Liver (tissue), 8 donors: ENCODE measurements at regions not wholly inside any gene's neighbourhood (a gene's known extent, or its start where the extent isn't known, plus 50 kb on each side); places are given as distances from the start of the nearest gene placed in this dataset.

ENCODE experiments used
- DNase-seq: peaks from one replicate; pipeline ENCODE4 v3.0.0-alpha.2; 2017; ENCODE audit warnings: low spot score
- H3K27ac ChIP-seq, 2 donors: one replicate each; pipeline ENCODE4 v1.7.0; 2013; ENCODE audit warnings: inconsistent platforms in 2 of 2, low read length in 2 of 2, control low read depth in 1 of 2, low read depth in 1 of 2, mild to moderate bottlenecking in 1 of 2
- H3K27me3 ChIP-seq, 4 donors: one replicate each; pipeline versions ENCODE4 v1.6.1 to v1.7.0; 2013; ENCODE audit warnings: low read length in 3 of 4, inconsistent platforms in 1 of 4, mild to moderate bottlenecking in 1 of 4, moderate library complexity in 1 of 4; ENCODE audit not compliant: control insufficient read depth in 4 of 4, insufficient read depth in 4 of 4
- H3K36me3 ChIP-seq, 4 donors: one replicate each; pipeline versions ENCODE4 v1.6.1 to v1.7.0; 2013; ENCODE audit warnings: low read length in 3 of 4, mild to moderate bottlenecking in 3 of 4, low read depth in 1 of 4, moderate library complexity in 1 of 4; ENCODE audit not compliant: control insufficient read depth in 4 of 4, insufficient read depth in 3 of 4
- H3K4me1 ChIP-seq, 4 donors: one replicate each; pipeline versions ENCODE4 v1.6.1 to v1.7.0; 2013; ENCODE audit warnings: low read length in 3 of 4, mild to moderate bottlenecking in 3 of 4, moderate library complexity in 1 of 4; ENCODE audit not compliant: control insufficient read depth in 4 of 4, insufficient read depth in 4 of 4
- H3K4me3 ChIP-seq, 3 donors: one replicate each; pipeline versions ENCODE4 v1.6.1 to v1.7.0; 2013; ENCODE audit warnings: low read length in 3 of 3, control low read depth in 1 of 3, low read depth in 1 of 3, mild to moderate bottlenecking in 1 of 3
- H3K9ac ChIP-seq, 2 donors: one replicate each; pipeline ENCODE4 v1.7.0; 2013; ENCODE audit warnings: low read length in 2 of 2, mild to moderate bottlenecking in 2 of 2, moderate library complexity in 2 of 2, control low read depth in 1 of 2, low read depth in 1 of 2
- H3K9me3 ChIP-seq, 4 donors: one replicate each; pipeline versions ENCODE4 v1.6.1 to v1.7.0; 2013; ENCODE audit warnings: low read length in 3 of 4; ENCODE audit not compliant: control insufficient read depth in 4 of 4
- EGR1 ChIP-seq, 2 donors: IDR thresholded peaks; 2 replicates each; pipeline ENCODE4 v1.6.1; 2016 to 2018; ENCODE audit warnings: antibody characterized with exemption in 2 of 2, low read depth in 2 of 2
- FOXA2 ChIP-seq: IDR thresholded peaks from 2 replicates; pipeline ENCODE4 v1.6.1; 2016; ENCODE audit warnings: antibody characterized with exemption
- GABPA ChIP-seq, 2 donors: IDR thresholded peaks in 1 of 2; conservative IDR thresholded peaks in 1 of 2; 2 replicates each; pipeline ENCODE4 v1.6.1; 2016; ENCODE audit warnings: antibody characterized with exemption in 2 of 2, mild to moderate bottlenecking in 1 of 2, moderate library complexity in 1 of 2
- HNF4A ChIP-seq, 2 donors: conservative IDR thresholded peaks; 2 replicates each; pipeline ENCODE4 v1.6.1; 2016; ENCODE audit warnings: antibody characterized with exemption in 2 of 2, mild to moderate bottlenecking in 2 of 2
- HNF4G ChIP-seq: IDR thresholded peaks from 2 replicates; pipeline ENCODE4 v1.6.1; 2016; ENCODE audit warnings: antibody characterized with exemption
- JUND ChIP-seq, 2 donors: IDR thresholded peaks; 2 replicates each; pipeline ENCODE4 v1.6.1; 2016; ENCODE audit warnings: antibody characterized with exemption in 2 of 2
- NR2F2 ChIP-seq: IDR thresholded peaks from 2 replicates; pipeline ENCODE4 v1.6.1; 2016; ENCODE audit warnings: antibody characterized with exemption
- RAD21 ChIP-seq, 2 donors: IDR thresholded peaks; 2 replicates each; pipeline ENCODE4 v1.6.1; 2016; ENCODE audit warnings: antibody characterized with exemption in 2 of 2, mild to moderate bottlenecking in 2 of 2
- RXRA ChIP-seq, 2 donors: IDR thresholded peaks; 2 replicates each; pipeline ENCODE4 v1.6.1; 2017 to 2018; ENCODE audit warnings: antibody characterized with exemption in 2 of 2, mild to moderate bottlenecking in 1 of 2
- SP1 ChIP-seq: IDR thresholded peaks from 2 replicates; pipeline ENCODE4 v1.6.1; 2018; ENCODE audit warnings: antibody characterized with exemption, mild to moderate bottlenecking
- TAF1 ChIP-seq: conservative IDR thresholded peaks from 2 replicates; pipeline ENCODE4 v1.6.1; 2016; ENCODE audit warnings: antibody characterized with exemption, mild to moderate bottlenecking
- YY1 ChIP-seq: IDR thresholded peaks from 2 replicates; pipeline ENCODE4 v1.6.1; 2016; ENCODE audit warnings: antibody characterized with exemption, mild to moderate bottlenecking
- WGBS: extraction: QIAGEN DNeasy Blood & Tissue Kit; methylation state at CpG from one replicate; pipeline ENCODE4 v1.1.7; 2013; 5-methylcytosine and 5-hydroxymethylcytosine counted together
- TF ChIP-seq, protein P1 (sequence below): fragments of 150-350 bp; IDR thresholded peaks from 2 replicates; pipeline ENCODE4 v1.5.1; 2017; ENCODE audit warnings: improper control_type of control experiment, low read depth, low read length; ENCODE audit not compliant: missing input control
- TF ChIP-seq, protein P2 (sequence below): IDR thresholded peaks from 2 replicates; pipeline ENCODE4 v1.6.1; 2016; ENCODE audit warnings: antibody characterized with exemption
- TF ChIP-seq, protein P3 (sequence below): IDR thresholded peaks from 2 replicates; pipeline ENCODE4 v1.6.1; 2016; ENCODE audit warnings: antibody characterized with exemption
- TF ChIP-seq, protein P4 (sequence below): IDR thresholded peaks from 2 replicates; pipeline ENCODE4 v1.6.1; 2016; ENCODE audit warnings: antibody characterized with exemption, mild to moderate bottlenecking
- donor health status: healthy.
- donor health status: healthy.
- donor health status: healthy.
- donor health status: healthy.
- donor health status: healthy.

DNA sequence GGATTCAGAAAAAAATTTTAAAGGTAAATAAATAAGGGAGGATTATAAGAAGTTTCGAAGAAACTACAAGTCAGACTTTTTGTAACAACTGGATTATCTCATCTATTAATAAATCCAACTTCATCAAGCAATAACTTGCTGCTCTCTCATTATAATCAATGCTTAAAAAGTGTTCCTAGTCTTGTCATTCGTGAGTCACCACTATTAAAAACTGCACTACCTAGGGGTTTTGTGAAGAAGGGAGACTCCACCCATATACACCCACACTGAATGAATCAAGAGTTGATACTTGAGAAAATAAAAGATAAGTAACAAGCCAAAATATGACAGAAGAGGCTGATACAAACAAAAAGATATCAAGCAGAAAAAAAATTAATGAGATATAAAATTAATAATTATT, 360.5 kb downstream of the ZNF674 start:
- H3K4me3 ChIP-seq: no peak overlapping the region
- H3K9ac ChIP-seq: no peak overlapping the region
- H3K9me3 ChIP-seq: no peaks in the 10 kb centered on the region
- TF ChIP-seq FOXA2 (no peak), HNF4G (no peak), HNF4A (conservative IDR thresholded peaks at IDR 0.05) (no peak), JUND (IDR thresholded peaks at IDR 0.05) (no peak), YY1 (no peak)
- TF ChIP-seq, protein P1, sequence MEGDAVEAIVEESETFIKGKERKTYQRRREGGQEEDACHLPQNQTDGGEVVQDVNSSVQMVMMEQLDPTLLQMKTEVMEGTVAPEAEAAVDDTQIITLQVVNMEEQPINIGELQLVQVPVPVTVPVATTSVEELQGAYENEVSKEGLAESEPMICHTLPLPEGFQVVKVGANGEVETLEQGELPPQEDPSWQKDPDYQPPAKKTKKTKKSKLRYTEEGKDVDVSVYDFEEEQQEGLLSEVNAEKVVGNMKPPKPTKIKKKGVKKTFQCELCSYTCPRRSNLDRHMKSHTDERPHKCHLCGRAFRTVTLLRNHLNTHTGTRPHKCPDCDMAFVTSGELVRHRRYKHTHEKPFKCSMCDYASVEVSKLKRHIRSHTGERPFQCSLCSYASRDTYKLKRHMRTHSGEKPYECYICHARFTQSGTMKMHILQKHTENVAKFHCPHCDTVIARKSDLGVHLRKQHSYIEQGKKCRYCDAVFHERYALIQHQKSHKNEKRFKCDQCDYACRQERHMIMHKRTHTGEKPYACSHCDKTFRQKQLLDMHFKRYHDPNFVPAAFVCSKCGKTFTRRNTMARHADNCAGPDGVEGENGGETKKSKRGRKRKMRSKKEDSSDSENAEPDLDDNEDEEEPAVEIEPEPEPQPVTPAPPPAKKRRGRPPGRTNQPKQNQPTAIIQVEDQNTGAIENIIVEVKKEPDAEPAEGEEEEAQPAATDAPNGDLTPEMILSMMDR: no peak
- TF ChIP-seq, protein P2, sequence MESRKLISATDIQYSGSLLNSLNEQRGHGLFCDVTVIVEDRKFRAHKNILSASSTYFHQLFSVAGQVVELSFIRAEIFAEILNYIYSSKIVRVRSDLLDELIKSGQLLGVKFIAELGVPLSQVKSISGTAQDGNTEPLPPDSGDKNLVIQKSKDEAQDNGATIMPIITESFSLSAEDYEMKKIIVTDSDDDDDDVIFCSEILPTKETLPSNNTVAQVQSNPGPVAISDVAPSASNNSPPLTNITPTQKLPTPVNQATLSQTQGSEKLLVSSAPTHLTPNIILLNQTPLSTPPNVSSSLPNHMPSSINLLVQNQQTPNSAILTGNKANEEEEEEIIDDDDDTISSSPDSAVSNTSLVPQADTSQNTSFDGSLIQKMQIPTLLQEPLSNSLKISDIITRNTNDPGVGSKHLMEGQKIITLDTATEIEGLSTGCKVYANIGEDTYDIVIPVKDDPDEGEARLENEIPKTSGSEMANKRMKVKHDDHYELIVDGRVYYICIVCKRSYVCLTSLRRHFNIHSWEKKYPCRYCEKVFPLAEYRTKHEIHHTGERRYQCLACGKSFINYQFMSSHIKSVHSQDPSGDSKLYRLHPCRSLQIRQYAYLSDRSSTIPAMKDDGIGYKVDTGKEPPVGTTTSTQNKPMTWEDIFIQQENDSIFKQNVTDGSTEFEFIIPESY: no peak
- no peak overlapping the region for H3K27ac ChIP-seq
- DNase-seq: no peak
- no peaks in the 10 kb centered on the region for H3K36me3 ChIP-seq
- no peaks in the 10 kb centered on the region for H3K4me1 ChIP-seq
- 80% methylated on average over 2 of the region's 2 CpGs for WGBS
- H3K27me3 ChIP-seq: no peaks in the 10 kb centered on the region

DNA sequence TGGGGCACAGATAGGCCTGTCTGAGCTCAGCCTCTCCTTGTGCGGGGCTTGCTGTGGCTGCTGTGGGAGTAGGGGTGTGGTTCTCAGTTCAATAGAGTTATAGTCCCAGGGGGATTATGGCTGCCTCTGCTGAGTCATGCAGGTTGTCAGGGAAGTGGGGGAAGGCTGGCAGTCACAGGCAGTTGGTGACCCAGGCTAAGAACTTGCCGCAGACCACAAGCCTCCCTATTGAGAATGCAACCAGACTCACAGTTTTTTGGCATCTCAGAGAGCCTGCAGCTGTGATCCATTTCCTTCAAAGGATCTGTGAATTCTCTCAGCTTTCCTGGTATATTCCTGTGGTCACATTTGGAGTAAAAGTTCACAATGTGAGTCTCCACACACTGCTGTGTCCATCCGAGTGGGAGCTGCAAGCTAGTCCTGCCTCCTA, 364.9 kb downstream of the ZNF674 start:
- no peaks in the 10 kb centered on the region for H3K9me3 ChIP-seq
- no peak overlapping the region for H3K4me3 ChIP-seq
- WGBS: 82% methylated on average over 3 of the region's 3 CpGs
- no peak for DNase-seq
- H3K9ac ChIP-seq: no peak overlapping the region
- no peak for TF ChIP-seq SP1
- TF ChIP-seq TAF1: no peak
- no peak for TF ChIP-seq RAD21 (IDR thresholded peaks at IDR 0.05)
- no peak for TF ChIP-seq NR2F2
- TF ChIP-seq GABPA (IDR thresholded peaks at IDR 0.05 in 1 of 2, conservative IDR thresholded peaks at IDR 0.05 in 1 of 2): no peak
- TF ChIP-seq, protein P1: no peak
- TF ChIP-seq FOXA2: no peak
- TF ChIP-seq HNF4A (conservative IDR thresholded peaks at IDR 0.05): no peak
- no peak for TF ChIP-seq JUND (IDR thresholded peaks at IDR 0.05)
- TF ChIP-seq, protein P2: no peak
- no peak for TF ChIP-seq HNF4G
- TF ChIP-seq YY1: no peak
- TF ChIP-seq EGR1 (IDR thresholded peaks at IDR 0.05; ENCODE audit: low read depth in 2 of 2): no peak
- TF ChIP-seq, protein P3, sequence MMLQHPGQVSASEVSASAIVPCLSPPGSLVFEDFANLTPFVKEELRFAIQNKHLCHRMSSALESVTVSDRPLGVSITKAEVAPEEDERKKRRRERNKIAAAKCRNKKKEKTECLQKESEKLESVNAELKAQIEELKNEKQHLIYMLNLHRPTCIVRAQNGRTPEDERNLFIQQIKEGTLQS: no peak
- no peak for TF ChIP-seq RXRA (IDR thresholded peaks at IDR 0.05)
- TF ChIP-seq, protein P4, sequence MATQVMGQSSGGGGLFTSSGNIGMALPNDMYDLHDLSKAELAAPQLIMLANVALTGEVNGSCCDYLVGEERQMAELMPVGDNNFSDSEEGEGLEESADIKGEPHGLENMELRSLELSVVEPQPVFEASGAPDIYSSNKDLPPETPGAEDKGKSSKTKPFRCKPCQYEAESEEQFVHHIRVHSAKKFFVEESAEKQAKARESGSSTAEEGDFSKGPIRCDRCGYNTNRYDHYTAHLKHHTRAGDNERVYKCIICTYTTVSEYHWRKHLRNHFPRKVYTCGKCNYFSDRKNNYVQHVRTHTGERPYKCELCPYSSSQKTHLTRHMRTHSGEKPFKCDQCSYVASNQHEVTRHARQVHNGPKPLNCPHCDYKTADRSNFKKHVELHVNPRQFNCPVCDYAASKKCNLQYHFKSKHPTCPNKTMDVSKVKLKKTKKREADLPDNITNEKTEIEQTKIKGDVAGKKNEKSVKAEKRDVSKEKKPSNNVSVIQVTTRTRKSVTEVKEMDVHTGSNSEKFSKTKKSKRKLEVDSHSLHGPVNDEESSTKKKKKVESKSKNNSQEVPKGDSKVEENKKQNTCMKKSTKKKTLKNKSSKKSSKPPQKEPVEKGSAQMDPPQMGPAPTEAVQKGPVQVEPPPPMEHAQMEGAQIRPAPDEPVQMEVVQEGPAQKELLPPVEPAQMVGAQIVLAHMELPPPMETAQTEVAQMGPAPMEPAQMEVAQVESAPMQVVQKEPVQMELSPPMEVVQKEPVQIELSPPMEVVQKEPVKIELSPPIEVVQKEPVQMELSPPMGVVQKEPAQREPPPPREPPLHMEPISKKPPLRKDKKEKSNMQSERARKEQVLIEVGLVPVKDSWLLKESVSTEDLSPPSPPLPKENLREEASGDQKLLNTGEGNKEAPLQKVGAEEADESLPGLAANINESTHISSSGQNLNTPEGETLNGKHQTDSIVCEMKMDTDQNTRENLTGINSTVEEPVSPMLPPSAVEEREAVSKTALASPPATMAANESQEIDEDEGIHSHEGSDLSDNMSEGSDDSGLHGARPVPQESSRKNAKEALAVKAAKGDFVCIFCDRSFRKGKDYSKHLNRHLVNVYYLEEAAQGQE: no peak
- H3K4me1 ChIP-seq: no peaks in the 10 kb centered on the region
- no peaks in the 10 kb centered on the region for H3K36me3 ChIP-seq
- H3K27ac ChIP-seq: no peak overlapping the region
- no peaks in the 10 kb centered on the region for H3K27me3 ChIP-seq
